ENCODE measurements at regions not wholly inside any gene's neighbourhood (a gene's known extent, or its start where the extent isn't known, plus 50 kb on each side); places are given as distances from the start of the nearest gene placed in this dataset.

GRCh38 chr2:8154936-8155335 is 526.9 kb upstream of the ID2 start:
- no peak overlapping the region for H2BK20ac ChIP-seq (ENCODE audit: low read depth, low read length, poor library complexity, severe bottlenecking)
- H3K9me3 Mint-ChIP-seq: peaks cover 3% of the 10 kb centered on the region in 2 experiments; a peak in 3 of 5 replicates
- H4K8ac ChIP-seq (replicated peaks; ENCODE audit: insufficient read length, low read depth, low read length): no peak overlapping the region
- H2BK5ac ChIP-seq (ENCODE audit: insufficient read length, low read length): no peak overlapping the region
- H3K9me3 ChIP-seq (ENCODE audit: control insufficient read depth, low read depth, low read length): no peaks in the 10 kb centered on the region
- H3K4me2 ChIP-seq (ENCODE audit: insufficient read depth, insufficient read length, low read length): no peak overlapping the region
- no peak overlapping the region for H2BK120ac ChIP-seq (ENCODE audit: low read depth, low read length, poor library complexity, severe bottlenecking)
- no peaks in the 10 kb centered on the region for H4K20me1 ChIP-seq (ENCODE audit: control insufficient read depth, insufficient read depth, insufficient read length)
- no peaks in the 10 kb centered on the region for H3K27me3 ChIP-seq (ENCODE audit: insufficient read depth, low read length)
- peaks cover 24 to 26% of the 10 kb centered on the region in 2 experiments for H3K4me1 Mint-ChIP-seq
- no peak overlapping the region for H4K5ac ChIP-seq (ENCODE audit: insufficient read length, low read depth, low read length)
- H3K27ac ChIP-seq (ENCODE audit: insufficient read length, low read depth, low read length): no peak overlapping the region
- no peak overlapping the region for H2AFZ ChIP-seq (ENCODE audit: low read length)
- H3K36me3 Mint-ChIP-seq (ENCODE audit: insufficient read depth in 1 of 3, low read depth in 3 of 3): peaks cover 0 to 3% (median 3%) of the 10 kb centered on the region in 3 experiments; a peak in 1 of 7 replicates
- H2AK5ac ChIP-seq (ENCODE audit: insufficient read length, low read length): no peak overlapping the region
- H3K9ac ChIP-seq (ENCODE audit: extremely low read depth, insufficient read length, low read length): no peak overlapping the region
- no peak overlapping the region for H4K91ac ChIP-seq (ENCODE audit: insufficient read length, low read depth, low read length)
- no peak overlapping the region for H3K4ac ChIP-seq (ENCODE audit: low read depth, low read length)
- no peaks in the 10 kb centered on the region for H3K23me2 ChIP-seq (ENCODE audit: insufficient read length, low read depth, low read length, poor library complexity, severe bottlenecking)
- TF ChIP-seq CTCF (conservative IDR thresholded peaks at IDR 0.05): no peak
- no peaks in the 10 kb centered on the region for H3K79me2 ChIP-seq (ENCODE audit: insufficient read depth, low read length)
- no peak overlapping the region for H2BK12ac ChIP-seq (ENCODE audit: insufficient read length, low read depth, low read length)
- no peak overlapping the region for H3T11ph ChIP-seq (ENCODE audit: low read length)
- no peak for DNase-seq
- no peak overlapping the region for H3K18ac ChIP-seq (ENCODE audit: insufficient read length, low read depth, low read length)
- H2BK15ac ChIP-seq (ENCODE audit: low read depth, low read length): no peak overlapping the region
- no peak overlapping the region for H3K23ac ChIP-seq (ENCODE audit: insufficient read length, low read depth, low read length)
- no peaks in the 10 kb centered on the region for H3K27me3 Mint-ChIP-seq (ENCODE audit: low read depth)
- H3K14ac ChIP-seq (ENCODE audit: insufficient read depth, low read length): no peak overlapping the region
- H3K4me1 ChIP-seq (ENCODE audit: insufficient read depth, low read length): peaks cover 4% of the 10 kb centered on the region; the same call in 1 of the 2 replicates
- no peak overlapping the region for H3K4me3 Mint-ChIP-seq
- WGBS (ENCODE audit: extremely low coverage, insufficient read length, low lambda C conversion rate): no CpG with 5 or more reads among the region's 6 CpGs
- H3K56ac ChIP-seq (ENCODE audit: insufficient read length, low read depth, low read length): no peak overlapping the region
- H3K27ac Mint-ChIP-seq: no peak overlapping the region
- H3K79me1 ChIP-seq (ENCODE audit: insufficient read depth, low read depth, low read length, poor library complexity, severe bottlenecking): no peaks in the 10 kb centered on the region

Measured in H9 (cell line).